Activated CD8-positive, alpha-beta memory T cell treated with anti-CD3 and anti-CD28 coated beads, Interleukin-2, amount 50 U/mL, for 24 hours (primary cell): ENCODE measurements at regions not wholly inside any gene's neighbourhood (a gene's known extent, or its start where the extent isn't known, plus 50 kb on each side); places are given as distances from the start of the nearest gene placed in this dataset.
"Not testable (repeated sequence)": the region's sequence is repeated elsewhere in the genome, so short reads cannot be mapped to it uniquely, and the experiment has no call there.

Experiments
- DNase-seq: peaks from one replicate; pipeline ENCODE4 v3.0.0-alpha.2; 2020; ENCODE audit errors: extremely low read depth

DNA sequence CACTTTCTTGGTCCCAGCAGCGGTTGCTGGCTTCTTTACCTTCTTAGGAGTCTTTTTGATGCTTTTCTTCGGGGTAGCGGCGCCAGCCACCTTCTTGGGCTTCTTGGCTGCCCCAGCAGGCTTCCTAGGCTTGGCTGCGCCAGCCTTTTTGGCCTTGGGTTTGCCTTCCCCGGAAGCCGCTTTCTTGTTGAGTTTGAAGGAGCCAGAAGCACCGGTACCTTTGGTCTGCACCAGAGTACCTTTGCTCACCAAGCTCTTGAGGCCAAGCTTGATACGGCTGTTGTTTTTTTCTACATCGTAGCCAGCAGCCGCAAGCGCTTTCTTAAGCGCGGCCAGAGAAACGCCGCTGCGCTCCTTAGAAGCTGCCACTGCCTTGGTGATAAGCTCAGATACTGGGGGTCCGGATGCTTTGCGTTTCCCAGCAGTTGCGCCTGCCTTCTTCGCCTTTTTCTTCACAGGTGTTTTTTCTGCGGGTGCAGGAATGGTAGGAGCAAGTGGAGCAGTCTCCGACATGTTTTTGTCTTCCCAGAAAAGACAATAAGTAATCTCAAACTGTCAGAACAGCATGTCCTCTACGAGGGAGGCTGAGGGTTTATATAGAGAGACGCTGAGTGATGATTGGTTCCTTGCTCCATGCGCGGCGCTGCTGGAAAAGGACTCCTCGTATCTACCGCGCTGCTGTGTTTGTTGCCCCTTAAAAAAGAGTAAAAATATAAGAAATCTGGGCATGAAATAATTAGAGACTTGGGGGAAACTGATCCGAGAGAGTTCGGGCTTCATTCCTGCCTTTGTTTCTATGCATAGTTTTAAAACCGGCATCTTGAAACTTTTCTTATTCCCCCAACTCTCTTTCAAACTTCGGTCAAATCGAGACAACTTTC lies 130.3 kb upstream of the BTN3A2 start:
- no peak for DNase-seq

DNA sequence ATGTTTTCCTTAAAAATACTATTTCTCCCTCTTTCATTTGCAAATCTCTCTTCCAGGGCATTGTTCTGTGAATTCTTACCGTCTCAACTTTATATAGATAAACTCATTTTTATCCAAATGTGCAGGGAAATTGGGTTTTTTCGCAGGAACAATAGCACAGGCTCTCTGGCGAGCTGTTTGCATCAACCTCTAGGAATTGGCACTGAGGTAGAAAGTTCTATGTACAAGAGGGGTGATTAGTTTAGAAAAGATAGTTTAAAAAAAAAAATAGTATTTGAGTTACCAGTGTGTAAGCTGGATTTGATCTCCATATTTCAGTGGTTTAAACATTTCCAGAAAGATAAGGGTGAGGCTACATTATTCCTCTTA lies 129.7 kb upstream of the BTN3A2 start:
- DNase-seq: no peak

DNA sequence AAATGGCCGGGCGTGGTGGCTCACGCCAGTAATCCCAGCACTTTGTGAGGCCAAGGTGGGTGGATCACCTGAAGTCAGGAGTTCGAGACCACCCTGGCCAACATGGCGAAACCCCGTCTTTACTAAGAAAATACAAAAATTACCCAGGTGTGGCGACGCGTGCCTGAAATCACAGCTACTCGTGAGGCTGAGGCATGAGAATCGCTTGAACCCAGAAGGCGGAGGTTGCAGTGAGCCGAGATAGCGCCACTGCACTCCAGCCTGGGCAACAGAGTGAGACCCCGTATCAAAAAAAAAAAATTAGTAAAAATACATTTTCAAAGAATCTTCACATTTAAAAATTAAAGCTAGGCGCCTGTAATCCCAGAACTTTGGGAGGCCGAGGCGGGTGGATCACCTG lies 125.6 kb upstream of the BTN3A2 start:
- DNase-seq: not testable (repeated sequence)

DNA sequence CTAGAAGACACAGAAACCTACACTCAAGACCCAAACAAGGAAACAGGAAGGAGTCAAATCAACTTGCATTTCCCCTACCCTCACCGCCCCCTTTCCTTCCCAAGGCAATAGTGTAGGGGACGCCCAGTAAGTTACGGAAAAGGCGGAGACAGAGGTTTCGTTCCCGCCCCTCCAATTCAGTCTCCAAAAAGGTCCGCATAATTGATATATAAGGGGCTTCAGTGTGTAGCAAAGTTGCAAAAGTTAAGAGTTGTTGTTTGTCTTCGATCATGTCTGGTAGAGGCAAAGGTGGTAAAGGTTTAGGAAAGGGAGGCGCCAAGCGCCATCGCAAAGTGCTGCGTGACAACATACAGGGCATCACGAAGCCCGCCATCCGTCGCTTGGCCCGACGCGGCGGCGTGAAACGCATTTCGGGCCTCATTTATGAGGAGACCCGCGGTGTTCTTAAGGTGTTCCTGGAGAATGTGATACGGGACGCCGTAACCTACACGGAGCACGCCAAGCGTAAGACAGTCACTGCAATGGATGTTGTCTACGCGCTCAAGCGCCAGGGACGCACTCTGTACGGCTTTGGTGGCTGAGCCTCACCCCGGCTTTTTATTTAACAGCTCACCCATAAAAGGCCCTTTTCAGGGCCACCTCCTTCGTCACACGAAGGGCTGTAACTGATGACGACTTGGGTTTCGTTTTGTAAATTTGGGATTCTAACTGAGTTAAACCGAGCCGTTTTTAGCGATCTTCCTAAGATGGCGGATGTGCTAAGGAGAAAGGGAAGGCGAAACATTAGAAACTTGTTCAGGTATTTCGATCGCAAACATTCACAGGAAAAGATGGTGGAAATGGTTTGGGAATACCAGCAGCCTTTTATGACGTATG lies 124.6 kb upstream of the BTN3A2 start:
- DNase-seq: no peak

DNA sequence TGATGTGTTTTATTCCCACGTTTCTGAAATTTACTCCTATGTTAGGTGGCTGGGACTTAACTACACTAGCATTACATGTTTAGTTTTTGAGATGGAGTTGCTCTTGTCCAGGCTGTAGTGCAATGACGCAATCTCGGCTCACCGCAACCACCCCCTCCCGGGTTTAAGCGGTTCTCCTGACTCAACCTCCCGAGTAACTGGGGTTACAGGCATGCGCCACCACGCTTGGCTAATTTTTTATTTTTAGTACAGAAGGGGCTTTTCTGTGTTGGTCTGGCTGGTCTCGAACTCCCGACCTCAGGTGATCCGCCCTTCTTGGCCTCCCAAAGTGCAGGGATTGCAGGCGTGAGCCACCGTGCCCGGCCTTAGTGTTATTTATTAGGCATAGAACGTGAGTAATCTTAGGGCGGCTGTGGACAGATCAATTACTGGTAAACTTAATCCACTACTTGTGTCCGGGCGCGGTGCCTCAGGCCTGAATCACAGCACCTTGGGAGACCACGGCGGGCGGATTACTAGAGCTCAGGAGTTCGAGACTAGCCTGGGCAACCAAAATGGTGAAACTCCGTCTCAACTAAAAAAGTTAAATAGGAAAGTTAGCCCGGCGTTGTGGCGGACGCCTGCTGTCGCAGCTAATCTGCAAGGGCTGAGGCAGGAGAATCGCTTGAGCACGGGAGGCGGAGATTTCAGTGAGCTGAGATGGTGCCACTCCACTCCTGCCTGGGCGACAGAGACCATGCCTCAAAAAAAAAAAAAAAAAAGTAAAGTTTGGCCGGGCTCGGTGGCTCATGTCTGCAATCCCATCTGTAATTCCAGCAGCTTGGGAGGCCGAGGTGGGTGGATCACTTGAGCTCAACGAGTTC lies 123.7 kb upstream of the BTN3A2 start:
- DNase-seq: no peak

DNA sequence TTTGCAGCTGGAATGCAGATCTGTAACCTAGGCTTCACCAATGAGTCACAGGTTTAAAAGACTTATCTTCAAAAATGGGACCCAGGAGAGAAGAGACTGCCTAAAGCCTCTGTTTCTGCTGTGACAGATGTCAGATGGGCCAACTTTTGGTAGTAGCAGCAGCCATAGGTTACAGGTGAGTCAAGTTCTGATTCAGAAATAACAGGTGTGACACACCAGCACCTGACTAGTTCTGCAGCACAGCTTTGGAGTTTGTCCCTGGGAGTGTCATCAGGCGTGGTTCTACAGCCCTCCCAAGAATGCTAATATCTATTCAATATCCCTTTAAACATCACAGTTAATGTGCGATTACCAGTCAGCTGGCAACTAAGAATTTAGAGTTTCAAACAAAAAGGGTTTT lies 121.9 kb upstream of the BTN3A2 start:
- no peak for DNase-seq

DNA sequence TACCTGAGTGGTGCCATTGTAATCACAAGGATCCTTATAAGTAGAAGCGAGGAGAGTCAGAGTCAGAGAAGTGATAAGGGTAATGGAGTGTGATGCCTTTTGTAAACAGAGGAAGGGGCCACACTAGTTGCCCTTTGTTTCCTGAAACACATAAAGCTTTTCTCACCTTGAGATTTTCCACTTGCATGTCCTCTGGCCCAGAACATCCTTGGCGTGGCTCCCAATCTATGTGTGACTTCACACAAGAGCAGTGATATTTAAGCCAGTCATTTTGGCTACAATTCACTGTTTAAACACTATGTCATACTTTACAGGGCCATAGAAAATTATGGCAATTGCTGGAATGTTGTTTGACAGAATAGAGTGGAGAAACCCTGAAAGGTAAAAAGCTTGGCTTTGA lies 121.2 kb upstream of the BTN3A2 start:
- DNase-seq: no peak

DNA sequence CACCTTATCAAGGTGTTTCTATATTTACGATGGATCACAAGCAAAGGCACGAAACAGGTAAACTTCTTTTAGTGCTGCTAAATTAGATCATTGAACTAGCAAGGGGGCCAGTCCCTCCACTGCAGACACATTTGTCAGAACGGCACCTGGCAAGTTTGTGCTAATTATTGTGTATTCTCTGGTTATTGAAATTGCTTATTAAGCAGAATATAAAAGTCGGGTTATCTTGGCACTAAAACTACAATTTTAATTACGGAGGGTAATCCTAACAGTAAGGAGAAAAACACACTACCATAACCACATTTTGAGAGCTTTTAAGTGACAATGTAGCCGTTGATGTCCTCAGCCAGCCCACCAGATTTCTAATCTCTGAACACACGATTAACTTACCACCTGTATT lies 118.9 kb upstream of the BTN3A2 start:
- no peak for DNase-seq

DNA sequence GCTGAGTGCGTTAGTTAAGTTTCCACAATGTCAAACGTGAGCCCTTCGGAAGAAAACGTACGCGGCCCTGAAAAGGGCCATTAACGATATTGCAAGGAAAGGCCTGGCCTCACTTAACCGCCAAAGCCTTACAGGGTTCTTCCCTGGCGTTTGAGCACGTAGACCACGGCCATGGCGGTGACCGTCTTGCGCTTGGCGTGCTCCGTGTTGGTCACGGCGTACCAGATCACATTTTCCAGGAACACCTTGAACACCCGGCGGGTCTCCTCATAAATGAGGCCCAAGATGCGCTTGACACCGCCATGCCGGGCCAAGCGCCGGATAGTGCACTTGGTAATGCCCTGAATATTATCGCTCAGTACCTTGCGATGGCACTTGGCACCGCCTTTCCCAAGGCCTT lies 118.4 kb upstream of the BTN3A2 start:
- DNase-seq: no peak

DNA sequence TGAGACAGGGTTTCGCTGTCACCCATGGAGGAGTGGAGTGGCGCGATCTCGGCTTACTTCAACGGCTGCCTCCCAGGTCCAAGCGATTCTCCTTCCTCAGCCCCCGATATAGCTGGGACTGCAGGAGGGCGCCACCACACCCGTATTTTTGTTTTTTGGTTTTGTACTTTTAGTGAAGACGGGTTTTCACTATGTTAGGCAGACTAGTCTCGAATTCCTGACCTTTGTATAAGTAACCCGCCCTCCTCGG lies 115.4 kb upstream of the BTN3A2 start:
- no peak for DNase-seq

DNA sequence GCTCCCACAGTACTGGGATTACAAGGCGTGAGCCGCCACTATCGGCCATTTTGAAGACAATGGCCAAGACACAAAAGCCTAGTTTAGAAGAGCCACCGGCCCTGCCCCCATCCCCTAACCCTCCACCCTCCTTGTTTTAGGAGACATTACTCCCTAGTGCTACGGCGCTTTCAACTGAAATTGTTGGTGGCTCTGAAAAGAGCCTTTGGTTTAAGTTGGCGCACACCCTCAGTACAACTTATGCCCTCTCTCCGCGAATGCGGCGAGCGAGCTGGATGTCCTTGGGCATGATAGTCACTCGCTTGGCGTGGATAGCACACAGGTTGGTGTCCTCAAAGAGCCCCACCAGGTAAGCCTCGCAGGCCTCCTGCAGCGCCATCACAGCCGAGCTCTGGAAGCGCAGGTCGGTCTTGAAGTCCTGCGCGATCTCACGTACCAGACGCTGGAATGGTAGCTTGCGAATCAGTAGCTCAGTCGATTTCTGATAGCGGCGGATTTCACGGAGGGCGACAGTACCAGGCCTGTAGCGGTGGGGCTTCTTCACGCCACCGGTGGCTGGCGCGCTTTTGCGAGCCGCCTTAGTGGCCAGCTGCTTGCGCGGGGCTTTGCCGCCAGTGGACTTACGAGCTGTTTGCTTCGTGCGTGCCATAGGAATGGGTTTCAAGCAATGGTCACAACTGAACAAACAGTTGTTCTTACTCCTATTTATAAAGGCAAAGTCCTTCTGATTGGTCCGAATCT lies 114.9 kb upstream of the BTN3A2 start:
- peak; percentile 34 for DNase-seq

DNA sequence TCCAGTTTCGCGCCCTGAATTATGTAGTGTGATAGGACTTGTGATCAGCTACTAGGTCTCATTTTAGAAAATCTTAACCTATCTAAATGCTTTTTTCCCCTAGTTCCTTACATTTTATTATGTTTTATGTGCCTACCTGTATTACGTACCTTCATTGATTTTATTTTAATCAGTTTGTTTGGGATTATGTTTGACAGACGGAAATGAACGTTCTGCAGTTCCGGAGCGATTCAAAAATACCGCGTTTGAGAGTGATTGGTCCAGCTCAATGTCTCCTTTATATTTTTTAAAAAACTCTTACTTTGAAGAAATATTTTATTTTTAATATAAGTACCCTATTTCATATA lies 114.3 kb upstream of the BTN3A2 start:
- no peak for DNase-seq

DNA sequence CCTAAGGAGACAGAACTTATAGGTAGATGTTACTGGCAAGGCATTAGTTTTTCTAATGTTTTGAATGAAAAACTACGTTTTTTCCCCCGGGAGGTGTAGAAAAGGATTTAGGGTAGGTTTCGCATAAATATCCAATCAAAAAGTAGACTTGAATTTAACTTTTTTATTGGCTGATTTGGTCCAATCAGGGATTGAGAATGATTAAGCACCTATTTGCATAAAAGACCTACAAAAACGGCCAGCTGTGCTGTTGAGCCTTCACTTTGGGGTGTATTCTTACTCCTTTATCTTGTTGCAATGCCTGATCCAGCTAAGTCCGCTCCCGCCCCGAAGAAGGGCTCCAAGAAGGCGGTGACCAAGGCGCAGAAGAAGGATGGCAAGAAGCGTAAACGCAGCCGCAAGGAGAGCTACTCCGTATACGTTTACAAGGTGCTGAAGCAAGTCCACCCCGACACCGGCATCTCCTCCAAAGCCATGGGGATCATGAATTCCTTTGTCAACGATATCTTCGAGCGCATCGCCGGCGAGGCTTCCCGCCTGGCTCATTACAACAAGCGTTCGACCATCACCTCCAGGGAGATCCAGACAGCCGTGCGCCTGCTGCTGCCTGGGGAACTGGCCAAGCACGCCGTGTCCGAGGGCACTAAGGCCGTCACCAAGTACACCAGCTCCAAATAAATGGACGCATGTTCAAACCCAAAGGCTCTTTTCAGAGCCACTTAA lies 113.5 kb upstream of the BTN3A2 start:
- no peak for DNase-seq

DNA sequence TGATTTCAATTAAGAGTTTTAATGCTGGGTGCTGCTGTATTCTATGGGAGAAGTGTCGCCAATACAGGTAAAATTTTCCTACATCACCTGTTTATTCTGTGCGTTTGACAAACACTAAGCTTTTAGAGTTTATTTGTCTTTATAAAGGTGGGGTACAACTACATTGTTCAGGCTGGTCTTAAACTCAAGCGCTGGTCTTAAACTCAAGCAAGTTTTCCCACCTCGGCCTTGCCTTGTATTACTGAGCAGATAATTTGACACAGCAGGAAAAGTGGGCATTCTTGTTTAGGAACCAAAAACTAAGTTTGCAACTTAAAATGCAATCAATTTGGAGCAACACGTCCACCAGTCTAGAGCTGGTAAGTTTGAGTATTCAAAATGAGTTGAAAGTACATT lies 112.9 kb upstream of the BTN3A2 start:
- no peak for DNase-seq

DNA sequence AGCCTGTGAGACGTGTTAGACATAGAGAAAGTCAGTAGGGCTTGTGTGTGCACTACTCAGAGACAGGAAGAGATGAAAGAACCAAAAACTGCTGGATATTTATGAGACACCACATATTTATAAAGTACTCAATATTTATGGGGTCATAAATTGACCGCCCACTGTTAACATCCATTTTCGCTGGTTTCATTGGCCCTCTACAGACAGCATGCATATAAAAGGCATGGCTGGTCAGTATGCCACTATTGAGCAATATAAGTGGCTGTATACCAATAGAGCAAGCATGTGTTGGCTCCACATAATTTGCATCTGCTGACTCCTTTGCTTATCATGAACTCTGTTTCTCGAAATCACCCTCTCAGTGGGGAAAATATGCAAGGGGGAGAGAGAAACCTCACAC lies 110.3 kb upstream of the BTN3A2 start:
- DNase-seq: no peak

DNA sequence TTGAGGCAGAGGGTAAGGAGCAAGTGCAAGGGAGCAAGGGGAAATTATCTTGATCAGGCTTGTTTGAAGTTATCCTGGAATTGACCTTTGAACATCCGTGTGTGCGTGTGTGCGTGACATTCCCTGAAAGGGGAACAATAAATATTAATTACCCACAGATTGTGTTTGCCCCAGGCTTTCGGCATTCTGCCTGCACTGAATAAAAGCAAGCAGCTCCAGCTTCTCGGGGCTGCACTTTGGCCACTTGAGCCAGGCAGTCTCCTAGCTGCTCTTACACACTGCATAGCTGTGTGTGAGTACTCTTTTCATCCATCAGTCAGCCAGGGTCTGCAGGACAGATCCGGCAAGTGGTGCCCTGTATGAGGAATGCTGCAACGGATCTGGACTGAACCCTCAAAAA lies 107.7 kb upstream of the BTN3A2 start:
- no peak for DNase-seq

DNA sequence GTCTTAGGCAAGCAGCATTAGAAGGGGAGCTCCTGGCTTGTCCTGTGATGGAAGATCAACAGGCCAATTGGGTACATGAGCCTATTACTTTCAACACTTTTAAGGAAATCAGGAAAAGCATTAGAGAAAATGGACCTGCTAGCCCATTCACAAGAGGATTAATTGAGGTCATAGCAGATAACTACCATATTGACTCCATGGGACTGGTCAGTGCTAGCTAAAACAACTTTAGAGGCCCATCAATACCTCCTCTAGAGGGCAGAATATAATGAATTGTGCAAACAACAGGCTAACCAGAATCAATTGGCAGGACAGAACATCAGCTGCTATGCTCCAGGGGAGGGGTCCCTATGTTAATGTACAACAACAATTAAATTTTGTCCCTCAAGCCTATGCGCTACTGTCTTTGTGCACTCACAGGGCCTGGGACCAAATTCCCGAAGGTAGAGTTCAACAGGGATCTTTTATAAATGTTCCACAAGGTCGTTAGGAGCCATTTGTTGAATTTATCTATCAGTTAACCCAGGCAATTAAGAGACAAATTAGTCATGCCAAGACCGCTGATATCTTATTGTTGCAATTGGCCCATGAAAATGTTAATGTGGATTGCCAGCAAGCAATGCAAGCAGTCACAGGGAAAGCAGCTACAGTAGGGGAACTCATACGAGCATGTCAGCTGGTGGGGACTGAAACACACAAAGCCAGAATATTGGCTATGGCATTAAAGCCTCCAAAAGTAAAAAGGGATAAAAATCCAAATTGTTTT lies 106.6 kb upstream of the BTN3A2 start:
- DNase-seq: no peak

DNA sequence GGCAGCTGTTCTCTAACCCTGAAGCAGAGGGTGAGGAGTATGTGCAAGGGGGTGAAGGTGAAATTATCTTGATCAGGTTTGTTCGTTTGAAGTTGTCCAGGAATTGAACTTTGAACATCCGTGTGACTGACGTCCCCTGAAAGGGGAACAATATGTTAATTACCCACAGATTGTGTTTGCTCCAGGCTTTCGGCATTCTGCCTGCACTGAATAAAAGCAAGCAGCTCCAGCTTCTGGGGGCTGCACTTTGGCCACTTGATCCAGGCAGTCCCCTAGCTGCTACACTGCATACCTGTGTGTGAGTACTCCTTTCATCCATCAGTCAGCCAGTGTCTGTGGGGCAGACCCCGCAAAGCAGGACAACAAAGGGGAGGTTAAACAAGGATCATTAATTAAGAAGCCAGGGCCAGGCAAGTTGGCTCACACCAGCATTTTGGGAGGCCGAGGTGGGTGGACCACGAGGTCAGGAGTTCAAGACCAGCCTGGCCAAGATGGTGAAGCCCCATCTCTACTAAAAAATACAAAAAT lies 104.8 kb upstream of the BTN3A2 start:
- DNase-seq: no peak

DNA sequence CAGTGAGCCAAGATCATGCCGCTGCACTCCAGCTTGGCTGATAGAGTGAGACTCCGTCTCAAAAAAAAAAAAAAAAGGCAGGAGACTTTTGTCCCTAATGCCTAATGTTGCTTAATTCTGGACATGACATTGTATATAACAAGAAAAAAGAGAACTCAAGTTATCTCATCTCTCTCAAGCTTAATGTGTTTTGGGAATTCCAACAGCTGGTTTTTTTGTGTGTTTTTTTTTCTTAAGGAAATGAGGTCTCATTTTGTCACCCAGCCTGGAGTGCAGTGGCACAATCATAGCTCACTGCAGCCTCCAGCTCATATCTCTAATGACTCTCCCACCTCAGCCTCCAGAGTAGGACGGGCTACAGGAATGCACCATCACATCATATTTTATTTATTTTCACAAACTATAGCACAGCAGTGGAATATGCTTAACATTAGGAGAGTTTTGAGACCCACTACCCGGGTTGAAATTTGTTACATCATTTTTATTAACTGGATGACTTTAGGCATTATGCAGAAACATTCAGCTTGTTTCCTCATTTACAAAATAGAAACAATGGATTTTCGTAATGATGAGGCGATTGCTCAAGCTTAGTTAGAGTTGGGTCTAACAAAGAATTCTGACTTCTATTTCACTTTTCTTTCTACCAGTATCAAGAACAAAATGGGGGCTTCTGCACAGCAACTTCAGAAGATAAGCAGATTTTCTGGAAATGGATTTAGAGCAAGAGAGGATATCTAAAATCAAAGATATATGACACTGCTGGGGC lies 104.1 kb upstream of the BTN3A2 start:
- DNase-seq: no peak
